ENCODE measurements at regions not wholly inside any gene's neighbourhood (a gene's known extent, or its start where the extent isn't known, plus 50 kb on each side); places are given as distances from the start of the nearest gene placed in this dataset.

DNA sequence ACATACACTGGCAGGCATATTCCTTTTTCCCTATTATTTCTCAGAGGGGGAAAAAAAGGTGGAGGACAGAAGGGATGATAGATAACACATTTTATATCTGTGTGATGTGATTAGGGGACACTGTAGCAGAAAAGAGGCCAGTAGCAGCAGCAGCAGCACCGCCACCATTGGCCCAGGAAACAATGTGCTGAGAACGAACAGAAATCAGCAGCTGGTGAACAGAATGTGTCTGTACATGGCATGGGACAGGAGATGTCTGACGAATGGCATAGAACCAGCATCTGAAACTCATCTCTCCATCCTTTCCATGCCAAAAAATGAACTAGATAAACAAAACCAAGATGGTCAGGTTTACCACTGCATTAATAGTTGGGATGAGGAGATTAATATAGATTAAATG, 936.1 kb upstream of the ACVR2A start:
- TF ChIP-seq, protein P1, sequence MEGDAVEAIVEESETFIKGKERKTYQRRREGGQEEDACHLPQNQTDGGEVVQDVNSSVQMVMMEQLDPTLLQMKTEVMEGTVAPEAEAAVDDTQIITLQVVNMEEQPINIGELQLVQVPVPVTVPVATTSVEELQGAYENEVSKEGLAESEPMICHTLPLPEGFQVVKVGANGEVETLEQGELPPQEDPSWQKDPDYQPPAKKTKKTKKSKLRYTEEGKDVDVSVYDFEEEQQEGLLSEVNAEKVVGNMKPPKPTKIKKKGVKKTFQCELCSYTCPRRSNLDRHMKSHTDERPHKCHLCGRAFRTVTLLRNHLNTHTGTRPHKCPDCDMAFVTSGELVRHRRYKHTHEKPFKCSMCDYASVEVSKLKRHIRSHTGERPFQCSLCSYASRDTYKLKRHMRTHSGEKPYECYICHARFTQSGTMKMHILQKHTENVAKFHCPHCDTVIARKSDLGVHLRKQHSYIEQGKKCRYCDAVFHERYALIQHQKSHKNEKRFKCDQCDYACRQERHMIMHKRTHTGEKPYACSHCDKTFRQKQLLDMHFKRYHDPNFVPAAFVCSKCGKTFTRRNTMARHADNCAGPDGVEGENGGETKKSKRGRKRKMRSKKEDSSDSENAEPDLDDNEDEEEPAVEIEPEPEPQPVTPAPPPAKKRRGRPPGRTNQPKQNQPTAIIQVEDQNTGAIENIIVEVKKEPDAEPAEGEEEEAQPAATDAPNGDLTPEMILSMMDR (conservative IDR thresholded peaks at IDR 0.05), result no peak
- TF ChIP-seq EZH2 (IDR thresholded peaks at IDR 0.05; ENCODE audit: low read depth), result no peak
